Progenitor cell of endocrine pancreas (in vitro differentiated cells): ENCODE measurements at regions not wholly inside any gene's neighbourhood (a gene's known extent, or its start where the extent isn't known, plus 50 kb on each side); places are given as distances from the start of the nearest gene placed in this dataset.

Source experiments
- DNase-seq: peaks from one replicate; pipeline ENCODE4 v3.0.0; 2021; ENCODE audit warnings: low spot score; ENCODE audit not compliant: unreplicated experiment
- H3K27ac Mint-ChIP-seq: 2 replicates; pipeline ENCODE4 v1.8.0; 2021; ENCODE audit warnings: mild to moderate bottlenecking, moderate library complexity, mixed read lengths
- H3K27me3 Mint-ChIP-seq: 2 replicates; pipeline ENCODE4 v1.8.0; 2021; ENCODE audit warnings: mixed read lengths
- H3K36me3 Mint-ChIP-seq: 2 replicates; pipeline ENCODE4 v1.8.0; 2022; ENCODE audit warnings: mixed read lengths; ENCODE audit not compliant: insufficient read depth
- H3K4me1 Mint-ChIP-seq: 2 replicates; pipeline ENCODE4 v1.8.0; 2021; ENCODE audit warnings: low read depth, mixed read lengths
- H3K4me3 Mint-ChIP-seq: 2 replicates; pipeline ENCODE4 v1.8.0; 2021; ENCODE audit warnings: low read depth, mild to moderate bottlenecking, moderate library complexity, mixed read lengths
- H3K9me3 Mint-ChIP-seq: 2 replicates; pipeline ENCODE4 v1.8.0; 2021; ENCODE audit warnings: low read depth, mixed read lengths
- CTCF ChIP-seq: fragments of 200-600 bp; sonication (generic); IDR thresholded peaks from one replicate; pipeline ENCODE4 v1.5.0; 2021; ENCODE audit warnings: antibody characterized with exemption, mild to moderate bottlenecking; ENCODE audit not compliant: unreplicated experiment

- peaks cover 5% of the 10 kb centered on the region for H3K4me1 Mint-ChIP-seq
- no peaks in the 10 kb centered on the region for H3K27me3 Mint-ChIP-seq
- no peaks in the 10 kb centered on the region for H3K36me3 Mint-ChIP-seq
- no peak for DNase-seq
- TF ChIP-seq CTCF: no peak
- H3K9me3 Mint-ChIP-seq: peaks cover 2% of the 10 kb centered on the region
- no peak overlapping the region for H3K4me3 Mint-ChIP-seq
- H3K27ac Mint-ChIP-seq: no peak overlapping the region
These were observed 125.9 kb upstream of the PABPC4L start for GRCh38 chr4:134327274-134328122.

- peaks cover 5% of the 10 kb centered on the region for H3K4me1 Mint-ChIP-seq
- H3K36me3 Mint-ChIP-seq: no peaks in the 10 kb centered on the region
- H3K27me3 Mint-ChIP-seq: no peaks in the 10 kb centered on the region
- H3K27ac Mint-ChIP-seq: no peak overlapping the region
- no peak overlapping the region for H3K4me3 Mint-ChIP-seq
- no peak for TF ChIP-seq CTCF
- DNase-seq: no peak
- peaks cover 2% of the 10 kb centered on the region for H3K9me3 Mint-ChIP-seq
These were observed 125.3 kb upstream of the PABPC4L start for GRCh38 chr4:134326866-134327265.

- Mint-ChIP-seq H3K27ac (no peak overlapping the region), H3K4me3 (no peak overlapping the region), H3K4me1 (peaks cover 2% of the 10 kb centered on the region), H3K36me3 (no peaks in the 10 kb centered on the region), H3K27me3 (no peaks in the 10 kb centered on the region), H3K9me3 (peaks cover 6% of the 10 kb centered on the region)
- no peak for TF ChIP-seq CTCF
- DNase-seq: no peak
These were observed 122.6 kb upstream of the PABPC4L start for GRCh38 chr4:134324179-134324578.

GRCh38 chr4:134320048-134320447 lies 118.5 kb upstream of the PABPC4L start:
- Mint-ChIP-seq H3K4me3 (no peak overlapping the region), H3K36me3 (no peaks in the 10 kb centered on the region), H3K4me1 (peaks cover 2% of the 10 kb centered on the region), H3K27ac (no peak overlapping the region), H3K27me3 (no peaks in the 10 kb centered on the region), H3K9me3 (peaks cover 13% of the 10 kb centered on the region)
- no peak for TF ChIP-seq CTCF
- DNase-seq: no peak

GRCh38 chr4:134313591-134313990 lies 112.0 kb upstream of the PABPC4L start:
- Mint-ChIP-seq H3K4me3 (no peak overlapping the region), H3K36me3 (no peaks in the 10 kb centered on the region), H3K4me1 (peaks cover 5% of the 10 kb centered on the region), H3K27me3 (no peaks in the 10 kb centered on the region), H3K27ac (no peak overlapping the region), H3K9me3 (peaks cover 10% of the 10 kb centered on the region)
- no peak for TF ChIP-seq CTCF
- DNase-seq: no peak
